GM23338 (cell line): ENCODE measurements at regions not wholly inside any gene's neighbourhood (a gene's known extent, or its start where the extent isn't known, plus 50 kb on each side); places are given as distances from the start of the nearest gene placed in this dataset.

Experiments used
- ATAC-seq: fragments of 200-7000 bp; cut with Tn5 transposase; 3 replicates; pipeline ENCODE4 v1.9.1; 2020
- DNase-seq: peaks from one replicate; pipeline ENCODE4 v3.0.0-alpha.2; 2015; ENCODE audit warnings: low spot score
- H2AFZ ChIP-seq: fragments of 200-600 bp; sonication (generic); 2 replicates; pipeline ENCODE4 v1.8.0; 2016; ENCODE audit warnings: antibody characterized with exemption, mild to moderate bottlenecking, moderate library complexity
- H3F3A ChIP-seq: fragments of 200-600 bp; sonication (generic); replicated peaks from 2 replicates; pipeline ENCODE4 v1.8.0; 2017; ENCODE audit warnings: antibody characterized with exemption, mixed run types, low read depth
- H3K27ac ChIP-seq: fragments of 200-600 bp; sonication (generic); 2 replicates; pipeline ENCODE4 v1.6.1; 2016; ENCODE audit warnings: low read depth
- H3K27me3 ChIP-seq: fragments of 200-600 bp; sonication (generic); 2 replicates; pipeline ENCODE4 v1.8.0; 2016; ENCODE audit warnings: mild to moderate bottlenecking, mixed run types, moderate library complexity; ENCODE audit not compliant: insufficient read depth
- H3K36me3 ChIP-seq: fragments of 200-600 bp; sonication (generic); 2 replicates; pipeline ENCODE4 v1.8.0; 2016; ENCODE audit warnings: mild to moderate bottlenecking; ENCODE audit not compliant: insufficient read depth
- H3K4me1 ChIP-seq: fragments of 200-600 bp; sonication (generic); 2 replicates; pipeline ENCODE4 v1.8.0; 2016; ENCODE audit warnings: mild to moderate bottlenecking, moderate library complexity; ENCODE audit not compliant: insufficient read depth
- H3K4me2 ChIP-seq: fragments of 200-600 bp; sonication (generic); 2 replicates; pipeline ENCODE4 v1.7.1; 2017; ENCODE audit warnings: mixed run types
- H3K4me3 ChIP-seq: fragments of 200-600 bp; sonication (generic); 2 replicates; pipeline ENCODE4 v1.6.1; 2016; ENCODE audit warnings: mixed run types
- H3K79me2 ChIP-seq: fragments of 200-600 bp; sonication (generic); replicated peaks from 2 replicates; pipeline ENCODE4 v1.8.0; 2017; ENCODE audit warnings: mild to moderate bottlenecking; ENCODE audit not compliant: insufficient read depth
- H3K9me2 ChIP-seq: fragments of 200-600 bp; sonication (generic); 2 replicates; pipeline ENCODE4 v1.8.0; 2017; ENCODE audit not compliant: insufficient read depth
- H4K20me1 ChIP-seq: fragments of 200-600 bp; sonication (generic); replicated peaks from 2 replicates; pipeline ENCODE4 v1.8.0; 2017; ENCODE audit warnings: mild to moderate bottlenecking; ENCODE audit not compliant: insufficient read depth
- H3K27ac Mint-ChIP-seq: 2 replicates; pipeline ENCODE4 v1.8.0; 2020; ENCODE audit warnings: inconsistent platforms, mild to moderate bottlenecking, moderate library complexity, mixed read lengths
- H3K27me3 Mint-ChIP-seq: 3 replicates; pipeline ENCODE4 v1.8.0; 2022; ENCODE audit warnings: low read depth, mild to moderate bottlenecking, moderate library complexity, mixed read lengths, inconsistent platforms; ENCODE audit not compliant: insufficient read depth, poor library complexity
- H3K36me3 Mint-ChIP-seq: 3 replicates; pipeline ENCODE4 v1.8.0; 2021; ENCODE audit warnings: low read depth, mild to moderate bottlenecking, inconsistent platforms, moderate library complexity, mixed read lengths
- H3K4me1 Mint-ChIP-seq: 3 replicates; pipeline ENCODE4 v1.8.0; 2020; ENCODE audit warnings: mild to moderate bottlenecking, inconsistent platforms, mixed read lengths
- H3K4me3 Mint-ChIP-seq: 3 replicates; pipeline ENCODE4 v1.8.0; 2021; ENCODE audit warnings: moderate library complexity, mild to moderate bottlenecking, inconsistent platforms, mixed read lengths
- H3K9me3 Mint-ChIP-seq: 3 replicates; pipeline ENCODE4 v1.8.0; 2020; ENCODE audit warnings: moderate library complexity, mild to moderate bottlenecking, inconsistent platforms, mixed read lengths
- CREB1 ChIP-seq: fragments of 250-450 bp; sonication (Bioruptor Pico); IDR thresholded peaks from 2 replicates; pipeline ENCODE4 v1.5.0; 2020; ENCODE audit warnings: low read depth, mild to moderate bottlenecking, moderate library complexity
- EZH2 ChIP-seq: fragments of 200-600 bp; sonication (generic); IDR thresholded peaks from one replicate; pipeline ENCODE4 v1.8.0; 2017; ENCODE audit warnings: antibody characterized with exemption, mild to moderate bottlenecking, low read depth; ENCODE audit not compliant: unreplicated experiment
- EZH2phosphoT487 ChIP-seq: fragments of 200-600 bp; sonication (generic); IDR thresholded peaks from one replicate; pipeline ENCODE4 v1.8.1; 2018; ENCODE audit warnings: antibody characterized with exemption; ENCODE audit not compliant: unreplicated experiment
- JUNB ChIP-seq: IDR thresholded peaks from one replicate; pipeline ENCODE4 v1.6.1; 2016; ENCODE audit warnings: antibody characterized with exemption; ENCODE audit not compliant: unreplicated experiment
- NANOG ChIP-seq: IDR thresholded peaks from 2 replicates; pipeline ENCODE4 v1.6.1; 2016; ENCODE audit warnings: antibody characterized with exemption, borderline replicate concordance
- POLR2AphosphoS5 ChIP-seq: IDR thresholded peaks from 2 replicates; pipeline ENCODE4 v1.6.1; 2016; ENCODE audit warnings: antibody characterized with exemption, low read depth
- STAT1 ChIP-seq: IDR thresholded peaks from one replicate; pipeline ENCODE4 v1.6.1; 2016; ENCODE audit warnings: antibody characterized with exemption; ENCODE audit not compliant: unreplicated experiment
- ZNF114 ChIP-seq: fragments of 250-450 bp; sonication (Bioruptor Pico); IDR thresholded peaks from 2 replicates; pipeline ENCODE4 v1.5.0; 2020; ENCODE audit warnings: mild to moderate bottlenecking, moderate library complexity
- ZNF331 ChIP-seq: fragments of 250-450 bp; sonication (Bioruptor Pico); IDR thresholded peaks from 2 replicates; pipeline ENCODE4 v1.5.0; 2020; ENCODE audit warnings: low read depth, mild to moderate bottlenecking, moderate library complexity
- TF ChIP-seq, protein P1 (sequence below): IDR thresholded peaks from one replicate; pipeline ENCODE4 v1.6.1; 2018; ENCODE audit warnings: antibody characterized with exemption; ENCODE audit not compliant: unreplicated experiment
- TF ChIP-seq, protein P2 (sequence below): IDR thresholded peaks from 2 replicates; pipeline ENCODE4 v1.6.1; 2016; ENCODE audit warnings: antibody characterized with exemption
- TF ChIP-seq, protein P3 (sequence below): fragments of 250-450 bp; sonication (Bioruptor Pico); IDR thresholded peaks from 2 replicates; pipeline ENCODE4 v1.5.0; 2020; ENCODE audit warnings: mild to moderate bottlenecking, moderate library complexity
- TF ChIP-seq, protein P4 (sequence below), 2 experiments: fragments of 200-600 bp in 1 of 2; sonication (generic) in 1 of 2; conservative IDR thresholded peaks; 2 replicates each; pipeline versions ENCODE4 v1.5.1 to v1.6.1; 2016 to 2017; ENCODE audit warnings: antibody characterized with exemption in 2 of 2, low read depth in 2 of 2, mild to moderate bottlenecking in 2 of 2, moderate library complexity in 1 of 2

- no peak for ATAC-seq
- H3K27ac ChIP-seq, result no peak overlapping the region
- no peaks in the 10 kb centered on the region for H3K4me1 ChIP-seq
- H3K4me2 ChIP-seq, result no peak overlapping the region
- peaks cover 2% of the 10 kb centered on the region; the same call in 2 of the 3 replicates for H3K9me3 Mint-ChIP-seq
- no peaks in the 10 kb centered on the region; the same call in 2 of the 3 replicates for H3K36me3 Mint-ChIP-seq
- no peak overlapping the region for H3K4me3 ChIP-seq
- H3K36me3 ChIP-seq, result no peaks in the 10 kb centered on the region
- no peak overlapping the region for H2AFZ ChIP-seq
- no peaks in the 10 kb centered on the region for H3K79me2 ChIP-seq
- H3K27me3 Mint-ChIP-seq, result no peaks in the 10 kb centered on the region
- no peaks in the 10 kb centered on the region for H4K20me1 ChIP-seq
- no peaks in the 10 kb centered on the region for H3K27me3 ChIP-seq
- TF ChIP-seq, protein P1, sequence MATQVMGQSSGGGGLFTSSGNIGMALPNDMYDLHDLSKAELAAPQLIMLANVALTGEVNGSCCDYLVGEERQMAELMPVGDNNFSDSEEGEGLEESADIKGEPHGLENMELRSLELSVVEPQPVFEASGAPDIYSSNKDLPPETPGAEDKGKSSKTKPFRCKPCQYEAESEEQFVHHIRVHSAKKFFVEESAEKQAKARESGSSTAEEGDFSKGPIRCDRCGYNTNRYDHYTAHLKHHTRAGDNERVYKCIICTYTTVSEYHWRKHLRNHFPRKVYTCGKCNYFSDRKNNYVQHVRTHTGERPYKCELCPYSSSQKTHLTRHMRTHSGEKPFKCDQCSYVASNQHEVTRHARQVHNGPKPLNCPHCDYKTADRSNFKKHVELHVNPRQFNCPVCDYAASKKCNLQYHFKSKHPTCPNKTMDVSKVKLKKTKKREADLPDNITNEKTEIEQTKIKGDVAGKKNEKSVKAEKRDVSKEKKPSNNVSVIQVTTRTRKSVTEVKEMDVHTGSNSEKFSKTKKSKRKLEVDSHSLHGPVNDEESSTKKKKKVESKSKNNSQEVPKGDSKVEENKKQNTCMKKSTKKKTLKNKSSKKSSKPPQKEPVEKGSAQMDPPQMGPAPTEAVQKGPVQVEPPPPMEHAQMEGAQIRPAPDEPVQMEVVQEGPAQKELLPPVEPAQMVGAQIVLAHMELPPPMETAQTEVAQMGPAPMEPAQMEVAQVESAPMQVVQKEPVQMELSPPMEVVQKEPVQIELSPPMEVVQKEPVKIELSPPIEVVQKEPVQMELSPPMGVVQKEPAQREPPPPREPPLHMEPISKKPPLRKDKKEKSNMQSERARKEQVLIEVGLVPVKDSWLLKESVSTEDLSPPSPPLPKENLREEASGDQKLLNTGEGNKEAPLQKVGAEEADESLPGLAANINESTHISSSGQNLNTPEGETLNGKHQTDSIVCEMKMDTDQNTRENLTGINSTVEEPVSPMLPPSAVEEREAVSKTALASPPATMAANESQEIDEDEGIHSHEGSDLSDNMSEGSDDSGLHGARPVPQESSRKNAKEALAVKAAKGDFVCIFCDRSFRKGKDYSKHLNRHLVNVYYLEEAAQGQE, result no peak
- no peak for TF ChIP-seq ZNF331 (CRISPR knock-in tag)
- no peak for TF ChIP-seq ZNF114 (CRISPR knock-in tag)
- TF ChIP-seq, protein P2, sequence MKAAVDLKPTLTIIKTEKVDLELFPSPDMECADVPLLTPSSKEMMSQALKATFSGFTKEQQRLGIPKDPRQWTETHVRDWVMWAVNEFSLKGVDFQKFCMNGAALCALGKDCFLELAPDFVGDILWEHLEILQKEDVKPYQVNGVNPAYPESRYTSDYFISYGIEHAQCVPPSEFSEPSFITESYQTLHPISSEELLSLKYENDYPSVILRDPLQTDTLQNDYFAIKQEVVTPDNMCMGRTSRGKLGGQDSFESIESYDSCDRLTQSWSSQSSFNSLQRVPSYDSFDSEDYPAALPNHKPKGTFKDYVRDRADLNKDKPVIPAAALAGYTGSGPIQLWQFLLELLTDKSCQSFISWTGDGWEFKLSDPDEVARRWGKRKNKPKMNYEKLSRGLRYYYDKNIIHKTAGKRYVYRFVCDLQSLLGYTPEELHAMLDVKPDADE, result no peak
- no peak for TF ChIP-seq NANOG
- TF ChIP-seq, protein P3, sequence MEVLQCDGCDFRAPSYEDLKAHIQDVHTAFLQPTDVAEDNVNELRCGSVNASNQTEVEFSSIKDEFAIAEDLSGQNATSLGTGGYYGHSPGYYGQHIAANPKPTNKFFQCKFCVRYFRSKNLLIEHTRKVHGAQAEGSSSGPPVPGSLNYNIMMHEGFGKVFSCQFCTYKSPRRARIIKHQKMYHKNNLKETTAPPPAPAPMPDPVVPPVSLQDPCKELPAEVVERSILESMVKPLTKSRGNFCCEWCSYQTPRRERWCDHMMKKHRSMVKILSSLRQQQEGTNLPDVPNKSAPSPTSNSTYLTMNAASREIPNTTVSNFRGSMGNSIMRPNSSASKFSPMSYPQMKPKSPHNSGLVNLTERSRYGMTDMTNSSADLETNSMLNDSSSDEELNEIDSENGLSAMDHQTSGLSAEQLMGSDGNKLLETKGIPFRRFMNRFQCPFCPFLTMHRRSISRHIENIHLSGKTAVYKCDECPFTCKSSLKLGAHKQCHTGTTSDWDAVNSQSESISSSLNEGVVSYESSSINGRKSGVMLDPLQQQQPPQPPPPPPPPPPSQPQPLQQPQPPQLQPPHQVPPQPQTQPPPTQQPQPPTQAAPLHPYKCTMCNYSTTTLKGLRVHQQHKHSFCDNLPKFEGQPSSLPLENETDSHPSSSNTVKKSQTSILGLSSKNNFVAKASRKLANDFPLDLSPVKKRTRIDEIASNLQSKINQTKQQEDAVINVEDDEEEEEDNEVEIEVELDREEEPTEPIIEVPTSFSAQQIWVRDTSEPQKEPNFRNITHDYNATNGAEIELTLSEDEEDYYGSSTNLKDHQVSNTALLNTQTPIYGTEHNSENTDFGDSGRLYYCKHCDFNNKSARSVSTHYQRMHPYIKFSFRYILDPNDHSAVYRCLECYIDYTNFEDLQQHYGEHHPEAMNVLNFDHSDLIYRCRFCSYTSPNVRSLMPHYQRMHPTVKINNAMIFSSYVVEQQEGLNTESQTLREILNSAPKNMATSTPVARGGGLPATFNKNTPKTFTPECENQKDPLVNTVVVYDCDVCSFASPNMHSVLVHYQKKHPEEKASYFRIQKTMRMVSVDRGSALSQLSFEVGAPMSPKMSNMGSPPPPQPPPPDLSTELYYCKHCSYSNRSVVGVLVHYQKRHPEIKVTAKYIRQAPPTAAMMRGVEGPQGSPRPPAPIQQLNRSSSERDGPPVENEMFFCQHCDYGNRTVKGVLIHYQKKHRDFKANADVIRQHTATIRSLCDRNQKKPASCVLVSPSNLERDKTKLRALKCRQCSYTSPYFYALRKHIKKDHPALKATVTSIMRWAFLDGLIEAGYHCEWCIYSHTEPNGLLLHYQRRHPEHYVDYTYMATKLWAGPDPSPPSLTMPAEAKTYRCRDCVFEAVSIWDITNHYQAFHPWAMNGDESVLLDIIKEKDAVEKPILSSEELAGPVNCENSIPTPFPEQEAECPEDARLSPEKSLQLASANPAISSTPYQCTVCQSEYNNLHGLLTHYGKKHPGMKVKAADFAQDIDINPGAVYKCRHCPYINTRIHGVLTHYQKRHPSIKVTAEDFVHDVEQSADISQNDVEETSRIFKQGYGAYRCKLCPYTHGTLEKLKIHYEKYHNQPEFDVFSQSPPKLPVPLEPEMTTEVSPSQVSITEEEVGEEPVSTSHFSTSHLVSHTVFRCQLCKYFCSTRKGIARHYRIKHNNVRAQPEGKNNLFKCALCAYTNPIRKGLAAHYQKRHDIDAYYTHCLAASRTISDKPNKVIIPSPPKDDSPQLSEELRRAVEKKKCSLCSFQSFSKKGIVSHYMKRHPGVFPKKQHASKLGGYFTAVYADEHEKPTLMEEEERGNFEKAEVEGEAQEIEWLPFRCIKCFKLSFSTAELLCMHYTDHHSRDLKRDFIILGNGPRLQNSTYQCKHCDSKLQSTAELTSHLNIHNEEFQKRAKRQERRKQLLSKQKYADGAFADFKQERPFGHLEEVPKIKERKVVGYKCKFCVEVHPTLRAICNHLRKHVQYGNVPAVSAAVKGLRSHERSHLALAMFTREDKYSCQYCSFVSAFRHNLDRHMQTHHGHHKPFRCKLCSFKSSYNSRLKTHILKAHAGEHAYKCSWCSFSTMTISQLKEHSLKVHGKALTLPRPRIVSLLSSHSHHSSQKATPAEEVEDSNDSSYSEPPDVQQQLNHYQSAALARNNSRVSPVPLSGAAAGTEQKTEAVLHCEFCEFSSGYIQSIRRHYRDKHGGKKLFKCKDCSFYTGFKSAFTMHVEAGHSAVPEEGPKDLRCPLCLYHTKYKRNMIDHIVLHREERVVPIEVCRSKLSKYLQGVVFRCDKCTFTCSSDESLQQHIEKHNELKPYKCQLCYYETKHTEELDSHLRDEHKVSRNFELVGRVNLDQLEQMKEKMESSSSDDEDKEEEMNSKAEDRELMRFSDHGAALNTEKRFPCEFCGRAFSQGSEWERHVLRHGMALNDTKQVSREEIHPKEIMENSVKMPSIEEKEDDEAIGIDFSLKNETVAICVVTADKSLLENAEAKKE, result no peak
- no peak for TF ChIP-seq EZH2
- no peak for TF ChIP-seq EZH2phosphoT487
- no peak for TF ChIP-seq POLR2AphosphoS5
- TF ChIP-seq, protein P4, sequence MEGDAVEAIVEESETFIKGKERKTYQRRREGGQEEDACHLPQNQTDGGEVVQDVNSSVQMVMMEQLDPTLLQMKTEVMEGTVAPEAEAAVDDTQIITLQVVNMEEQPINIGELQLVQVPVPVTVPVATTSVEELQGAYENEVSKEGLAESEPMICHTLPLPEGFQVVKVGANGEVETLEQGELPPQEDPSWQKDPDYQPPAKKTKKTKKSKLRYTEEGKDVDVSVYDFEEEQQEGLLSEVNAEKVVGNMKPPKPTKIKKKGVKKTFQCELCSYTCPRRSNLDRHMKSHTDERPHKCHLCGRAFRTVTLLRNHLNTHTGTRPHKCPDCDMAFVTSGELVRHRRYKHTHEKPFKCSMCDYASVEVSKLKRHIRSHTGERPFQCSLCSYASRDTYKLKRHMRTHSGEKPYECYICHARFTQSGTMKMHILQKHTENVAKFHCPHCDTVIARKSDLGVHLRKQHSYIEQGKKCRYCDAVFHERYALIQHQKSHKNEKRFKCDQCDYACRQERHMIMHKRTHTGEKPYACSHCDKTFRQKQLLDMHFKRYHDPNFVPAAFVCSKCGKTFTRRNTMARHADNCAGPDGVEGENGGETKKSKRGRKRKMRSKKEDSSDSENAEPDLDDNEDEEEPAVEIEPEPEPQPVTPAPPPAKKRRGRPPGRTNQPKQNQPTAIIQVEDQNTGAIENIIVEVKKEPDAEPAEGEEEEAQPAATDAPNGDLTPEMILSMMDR (conservative IDR thresholded peaks at IDR 0.05; ENCODE audit: low read depth in 2 of 2), result no peak
- no peak for TF ChIP-seq JUNB
- TF ChIP-seq STAT1, result no peak
- no peak for TF ChIP-seq CREB1 (CRISPR knock-in tag)
- no peaks in the 10 kb centered on the region for H3K4me1 Mint-ChIP-seq
- no peaks in the 10 kb centered on the region for H3F3A ChIP-seq
- H3K27ac Mint-ChIP-seq, result no peak overlapping the region
- 0 out of 2 replicates have a peak, but pooled peaks cover 3% of the 10 kb centered on the region for H3K9me2 ChIP-seq
- no peak overlapping the region for H3K4me3 Mint-ChIP-seq
- no peak for DNase-seq
These were observed 436.7 kb upstream of the PRMT6 start for GRCh38 chr1:106619827-106620134.
